GM12865 (cell line): ENCODE measurements at regions not wholly inside any gene's neighbourhood (a gene's known extent, or its start where the extent isn't known, plus 50 kb on each side); places are given as distances from the start of the nearest gene placed in this dataset.

ENCODE experiments used
- DNase-seq: peaks from one replicate; pipeline ENCODE4 v3.0.0; 2010; ENCODE audit warnings: low read depth
- H3K4me3 ChIP-seq: 2 replicates; pipeline ENCODE4 v1.5.1; 2011; ENCODE audit warnings: mild to moderate bottlenecking, low read depth, low read length, control low read depth
- TF ChIP-seq, protein P1 (sequence below): IDR thresholded peaks from 2 replicates; pipeline ENCODE4 v1.5.1; 2011; ENCODE audit warnings: low read length, control low read depth, low read depth, inconsistent platforms; ENCODE audit not compliant: insufficient read depth; ENCODE audit errors: missing control alignments

DNA sequence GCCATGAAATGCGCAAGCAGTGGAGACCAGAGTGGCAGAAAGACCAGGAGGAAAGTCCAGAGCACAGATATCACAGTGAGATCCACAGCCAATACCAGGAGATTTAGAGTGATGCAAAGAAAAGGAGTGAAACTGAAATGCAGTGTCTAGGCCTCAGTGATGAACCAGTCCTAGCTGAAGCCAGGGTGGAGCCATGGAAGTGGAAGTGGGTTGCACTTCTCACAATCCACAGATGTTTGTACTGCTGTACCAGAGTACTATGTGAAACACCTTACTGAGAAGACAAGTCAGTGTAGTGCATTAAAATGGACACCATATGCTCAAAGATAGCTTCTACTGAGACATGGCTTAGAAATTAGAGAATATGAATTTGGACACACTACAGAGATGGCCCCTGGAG is 403.3 kb downstream of the HNRNPD start:
- no peak for DNase-seq
- TF ChIP-seq, protein P1, sequence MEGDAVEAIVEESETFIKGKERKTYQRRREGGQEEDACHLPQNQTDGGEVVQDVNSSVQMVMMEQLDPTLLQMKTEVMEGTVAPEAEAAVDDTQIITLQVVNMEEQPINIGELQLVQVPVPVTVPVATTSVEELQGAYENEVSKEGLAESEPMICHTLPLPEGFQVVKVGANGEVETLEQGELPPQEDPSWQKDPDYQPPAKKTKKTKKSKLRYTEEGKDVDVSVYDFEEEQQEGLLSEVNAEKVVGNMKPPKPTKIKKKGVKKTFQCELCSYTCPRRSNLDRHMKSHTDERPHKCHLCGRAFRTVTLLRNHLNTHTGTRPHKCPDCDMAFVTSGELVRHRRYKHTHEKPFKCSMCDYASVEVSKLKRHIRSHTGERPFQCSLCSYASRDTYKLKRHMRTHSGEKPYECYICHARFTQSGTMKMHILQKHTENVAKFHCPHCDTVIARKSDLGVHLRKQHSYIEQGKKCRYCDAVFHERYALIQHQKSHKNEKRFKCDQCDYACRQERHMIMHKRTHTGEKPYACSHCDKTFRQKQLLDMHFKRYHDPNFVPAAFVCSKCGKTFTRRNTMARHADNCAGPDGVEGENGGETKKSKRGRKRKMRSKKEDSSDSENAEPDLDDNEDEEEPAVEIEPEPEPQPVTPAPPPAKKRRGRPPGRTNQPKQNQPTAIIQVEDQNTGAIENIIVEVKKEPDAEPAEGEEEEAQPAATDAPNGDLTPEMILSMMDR: no peak

DNA sequence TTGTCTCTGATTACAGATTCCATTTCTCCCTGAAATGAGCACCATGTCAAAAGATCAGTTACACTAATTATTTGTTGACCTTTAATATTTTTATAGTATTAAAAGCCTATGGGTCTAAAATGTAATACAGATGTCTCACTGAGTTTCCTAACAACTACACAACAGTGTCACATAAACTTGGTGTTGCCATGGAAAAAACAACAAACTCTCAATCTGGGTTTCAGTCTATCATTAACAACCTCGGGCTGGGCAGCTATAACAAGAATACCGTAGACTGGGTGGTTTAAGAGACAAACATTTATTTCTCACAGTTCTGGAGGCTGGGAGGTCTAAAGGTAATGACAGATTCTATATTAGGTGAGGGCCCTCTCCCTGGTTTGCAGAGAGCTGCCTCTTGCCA is 407.1 kb downstream of the HNRNPD start:
- TF ChIP-seq, protein P1: no peak
- H3K4me3 ChIP-seq: no peak overlapping the region
- DNase-seq: no peak

More for the DNA sequence above, 403.3 kb downstream of the HNRNPD start:
- H3K4me3 ChIP-seq: no peak overlapping the region

GRCh38 chr4:81965911-81966310 is 407.9 kb downstream of the HNRNPD start:
- no peak overlapping the region for H3K4me3 ChIP-seq
- peak; percentile 3 for DNase-seq
- TF ChIP-seq, protein P1: no peak

GRCh38 chr4:81965454-81965853 is 408.3 kb downstream of the HNRNPD start:
- TF ChIP-seq, protein P1: no peak
- H3K4me3 ChIP-seq: no peak overlapping the region
- no peak for DNase-seq

DNA sequence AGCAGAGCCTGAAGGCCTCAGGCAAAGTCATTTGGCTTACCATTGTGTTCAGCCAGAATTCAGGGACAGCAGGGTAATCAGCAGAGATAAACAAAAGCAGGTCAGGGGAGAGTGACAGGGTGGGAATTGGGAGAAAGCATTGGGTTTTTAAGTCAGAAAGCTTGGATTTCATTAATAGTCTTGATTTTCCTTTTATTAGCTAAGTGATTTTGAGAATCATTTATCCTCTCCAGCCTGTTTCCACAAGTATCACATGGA is 410.1 kb downstream of the HNRNPD start:
- DNase-seq: no peak
- TF ChIP-seq, protein P1: no peak
- H3K4me3 ChIP-seq: no peak overlapping the region

- TF ChIP-seq, protein P1: no peak
- no peak overlapping the region for H3K4me3 ChIP-seq
- no peak for DNase-seq
These were observed 410.6 kb downstream of the HNRNPD start for GRCh38 chr4:81963015-81963762.

DNA sequence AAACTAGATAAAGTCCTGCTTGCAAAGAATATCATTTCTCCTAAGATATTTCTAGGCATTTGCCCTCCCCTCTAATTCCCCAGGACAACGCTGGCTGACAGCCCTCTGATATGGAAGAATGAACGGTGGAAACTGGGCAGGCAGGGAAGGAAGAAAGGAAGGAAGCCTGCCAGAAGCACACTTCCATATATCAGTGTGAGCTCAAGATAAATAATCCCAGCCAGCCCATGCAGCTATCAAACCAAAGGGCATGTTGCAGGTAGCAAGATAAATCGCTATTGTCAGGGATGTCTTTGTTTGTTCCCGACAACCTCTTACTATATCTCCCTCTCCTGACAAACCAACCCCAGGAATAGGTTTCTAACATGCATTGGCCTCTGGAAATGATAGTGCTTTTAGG is 412.8 kb downstream of the HNRNPD start:
- TF ChIP-seq, protein P1: no peak
- no peak overlapping the region for H3K4me3 ChIP-seq
- no peak for DNase-seq
